H1 (cell line): ENCODE measurements at regions not wholly inside any gene's neighbourhood (a gene's known extent, or its start where the extent isn't known, plus 50 kb on each side); places are given as distances from the start of the nearest gene placed in this dataset.

Experiments
- CHD7 ChIP-seq: fragments of 300-600 bp; sonication (generic); IDR thresholded peaks from 2 replicates; pipeline ENCODE4 v1.7.1; 2012; ENCODE audit warnings: low read length, moderate library complexity, mild to moderate bottlenecking, inconsistent platforms; ENCODE audit not compliant: insufficient replicate concordance
- CTBP2 ChIP-seq: IDR thresholded peaks from 2 replicates; pipeline ENCODE4 v1.7.0; 2011; ENCODE audit warnings: borderline replicate concordance, mild to moderate bottlenecking, moderate library complexity, mixed read lengths, low read length; ENCODE audit not compliant: insufficient read depth, insufficient read length
- EZH2 ChIP-seq: fragments of 200-600 bp; sonication (generic); IDR thresholded peaks from 2 replicates; pipeline ENCODE4 v1.7.1; 2012; ENCODE audit warnings: low read depth, mild to moderate bottlenecking, moderate library complexity, low read length, inconsistent platforms; ENCODE audit not compliant: severe bottlenecking
- POLR2A ChIP-seq, 2 experiments: IDR thresholded peaks; 1 replicate in 1 of 2; 2 replicates in 1 of 2; pipeline ENCODE4 v1.6.1; 2011; ENCODE audit warnings: low read depth in 2 of 2, low read length in 2 of 2, mild to moderate bottlenecking in 2 of 2; ENCODE audit errors: control extremely low read depth in 1 of 2
- POLR2AphosphoS5 ChIP-seq: IDR thresholded peaks from 2 replicates; pipeline ENCODE4 v1.6.1; 2011; ENCODE audit warnings: low read depth, low read length
- RFX5 ChIP-seq: IDR thresholded peaks from 2 replicates; pipeline ENCODE4 v1.6.1; 2011; ENCODE audit warnings: low read depth, low read length, improper control_type of control experiment, borderline replicate concordance
- RXRA ChIP-seq: IDR thresholded peaks from 2 replicates; pipeline ENCODE4 v1.6.1; 2011; ENCODE audit warnings: low read depth, mild to moderate bottlenecking, low read length, moderate library complexity; ENCODE audit not compliant: insufficient read depth
- SIN3A ChIP-seq, 2 experiments: IDR thresholded peaks in 1 of 2; conservative IDR thresholded peaks in 1 of 2; 2 replicates each; pipeline ENCODE4 v1.6.1; 2011 to 2012; ENCODE audit warnings: low read length in 2 of 2, improper control_type of control experiment in 1 of 2, low read depth in 1 of 2, mild to moderate bottlenecking in 1 of 2
- SP2 ChIP-seq: IDR thresholded peaks from 2 replicates; pipeline ENCODE4 v1.6.1; 2012; ENCODE audit warnings: mild to moderate bottlenecking, low read length, inconsistent platforms
- TEAD4 ChIP-seq: IDR thresholded peaks from 2 replicates; pipeline ENCODE4 v1.6.1; 2012; ENCODE audit warnings: low read depth, low read length, inconsistent platforms, mixed read lengths
- TF ChIP-seq, protein P1 (sequence below), 3 experiments: IDR thresholded peaks; 1 replicate in 2 of 3; 2 replicates in 1 of 3; pipeline versions ENCODE4 v1.5.1 to v1.6.1; 2011; ENCODE audit warnings: low read length in 3 of 3, mild to moderate bottlenecking in 3 of 3, inconsistent platforms in 2 of 3, low read depth in 1 of 3, moderate library complexity in 1 of 3; ENCODE audit not compliant: insufficient read depth in 1 of 3; ENCODE audit errors: control extremely low read depth in 1 of 3
- TF ChIP-seq, protein P2 (sequence below): IDR thresholded peaks from 2 replicates; pipeline ENCODE4 v1.6.1; 2012; ENCODE audit warnings: inconsistent platforms
- TF ChIP-seq, protein P3 (sequence below): IDR thresholded peaks from 2 replicates; pipeline ENCODE4 v1.6.1; 2011; ENCODE audit warnings: low read length, improper control_type of control experiment

- TF ChIP-seq, protein P1, sequence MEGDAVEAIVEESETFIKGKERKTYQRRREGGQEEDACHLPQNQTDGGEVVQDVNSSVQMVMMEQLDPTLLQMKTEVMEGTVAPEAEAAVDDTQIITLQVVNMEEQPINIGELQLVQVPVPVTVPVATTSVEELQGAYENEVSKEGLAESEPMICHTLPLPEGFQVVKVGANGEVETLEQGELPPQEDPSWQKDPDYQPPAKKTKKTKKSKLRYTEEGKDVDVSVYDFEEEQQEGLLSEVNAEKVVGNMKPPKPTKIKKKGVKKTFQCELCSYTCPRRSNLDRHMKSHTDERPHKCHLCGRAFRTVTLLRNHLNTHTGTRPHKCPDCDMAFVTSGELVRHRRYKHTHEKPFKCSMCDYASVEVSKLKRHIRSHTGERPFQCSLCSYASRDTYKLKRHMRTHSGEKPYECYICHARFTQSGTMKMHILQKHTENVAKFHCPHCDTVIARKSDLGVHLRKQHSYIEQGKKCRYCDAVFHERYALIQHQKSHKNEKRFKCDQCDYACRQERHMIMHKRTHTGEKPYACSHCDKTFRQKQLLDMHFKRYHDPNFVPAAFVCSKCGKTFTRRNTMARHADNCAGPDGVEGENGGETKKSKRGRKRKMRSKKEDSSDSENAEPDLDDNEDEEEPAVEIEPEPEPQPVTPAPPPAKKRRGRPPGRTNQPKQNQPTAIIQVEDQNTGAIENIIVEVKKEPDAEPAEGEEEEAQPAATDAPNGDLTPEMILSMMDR (IDR thresholded peaks at IDR 0.05; ENCODE audit: control extremely low read depth in 1 of 3, insufficient read depth in 1 of 3, low read depth in 1 of 3, low read length in 3 of 3): no peak
- TF ChIP-seq TEAD4: no peak
- no peak for TF ChIP-seq POLR2A (IDR thresholded peaks at IDR 0.05; ENCODE audit: control extremely low read depth in 1 of 2, low read depth in 2 of 2, low read length in 2 of 2)
- TF ChIP-seq, protein P2, sequence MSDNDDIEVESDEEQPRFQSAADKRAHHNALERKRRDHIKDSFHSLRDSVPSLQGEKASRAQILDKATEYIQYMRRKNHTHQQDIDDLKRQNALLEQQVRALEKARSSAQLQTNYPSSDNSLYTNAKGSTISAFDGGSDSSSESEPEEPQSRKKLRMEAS: no peak
- TF ChIP-seq RXRA: no peak
- TF ChIP-seq, protein P3, sequence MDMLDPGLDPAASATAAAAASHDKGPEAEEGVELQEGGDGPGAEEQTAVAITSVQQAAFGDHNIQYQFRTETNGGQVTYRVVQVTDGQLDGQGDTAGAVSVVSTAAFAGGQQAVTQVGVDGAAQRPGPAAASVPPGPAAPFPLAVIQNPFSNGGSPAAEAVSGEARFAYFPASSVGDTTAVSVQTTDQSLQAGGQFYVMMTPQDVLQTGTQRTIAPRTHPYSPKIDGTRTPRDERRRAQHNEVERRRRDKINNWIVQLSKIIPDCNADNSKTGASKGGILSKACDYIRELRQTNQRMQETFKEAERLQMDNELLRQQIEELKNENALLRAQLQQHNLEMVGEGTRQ: no peak
- TF ChIP-seq CTBP2: no peak
- TF ChIP-seq POLR2AphosphoS5: no peak
- no peak for TF ChIP-seq EZH2
- TF ChIP-seq SIN3A (conservative IDR thresholded peaks at IDR 0.05 in 1 of 2, IDR thresholded peaks at IDR 0.05 in 1 of 2; ENCODE audit: low read depth in 1 of 2, low read length in 2 of 2): no peak
- no peak for TF ChIP-seq SP2
- TF ChIP-seq CHD7: no peak
- TF ChIP-seq RFX5: no peak
Measured at GRCh38 chr1:195569934-195570333, 1038.3 kb downstream of the KCNT2 start.
